Activated CD4-positive, alpha-beta memory T cell treated with anti-CD3 and anti-CD28 coated beads, Interleukin-2, amount 10 ng/mL, durations not matched to agents 7 days and 5 days (primary cell): ENCODE measurements at regions not wholly inside any gene's neighbourhood (a gene's known extent, or its start where the extent isn't known, plus 50 kb on each side); places are given as distances from the start of the nearest gene placed in this dataset.
"Not testable (repeated sequence)": the region's sequence is repeated elsewhere in the genome, so short reads cannot be mapped to it uniquely, and the experiment has no call there.

ENCODE experiments used
- CTCF ChIA-PET: fragments of 350-600 bp; sonication (Branson Sonifier 250); formaldehyde crosslinking; loops from one replicate; lab custom pipeline; 2021; ENCODE audit warnings: antibody characterized with exemption, inconsistent platforms; lab: Charles Lee
- POLR2A ChIA-PET: fragments of 350-600 bp; sonication (Branson Sonifier 250); formaldehyde crosslinking; loops from one replicate; lab custom pipeline; 2021; ENCODE audit warnings: antibody characterized with exemption; lab: Charles Lee
- DNase-seq: peaks from one replicate; pipeline ENCODE4 v3.0.0-alpha.2; 2020
- H3K27ac Mint-ChIP-seq: one replicate; pipeline ENCODE4 v1.8.0; 2021; ENCODE audit warnings: mild to moderate bottlenecking, mixed read lengths
- H3K27me3 Mint-ChIP-seq: one replicate; pipeline ENCODE4 v1.8.0; 2021; ENCODE audit warnings: mixed read lengths
- H3K36me3 Mint-ChIP-seq: one replicate; pipeline ENCODE4 v1.8.0; 2021; ENCODE audit warnings: low read depth, mixed read lengths
- H3K4me1 Mint-ChIP-seq: one replicate; pipeline ENCODE4 v1.8.0; 2021; ENCODE audit warnings: mixed read lengths
- H3K4me3 Mint-ChIP-seq: one replicate; pipeline ENCODE4 v1.8.0; 2021; ENCODE audit warnings: mild to moderate bottlenecking, mixed read lengths
- H3K9me3 Mint-ChIP-seq: one replicate; pipeline ENCODE4 v1.8.0; 2021; ENCODE audit warnings: mixed read lengths

- H3K4me1 Mint-ChIP-seq, CTCF ChIA-PET: not testable (repeated sequence)
Observed at GRCh38 chr16:16526998-16527397, 148.1 kb downstream of the NPIPA7 start.

GRCh38 chr16:16530744-16531143 is 151.8 kb downstream of the NPIPA7 start:
- H3K9me3 Mint-ChIP-seq, POLR2A ChIA-PET: not testable (repeated sequence)

More at GRCh38 chr16:16526998-16527397, 148.1 kb downstream of the NPIPA7 start:
- DNase-seq, H3K27me3 Mint-ChIP-seq, H3K4me3 Mint-ChIP-seq, H3K36me3 Mint-ChIP-seq, H3K9me3 Mint-ChIP-seq, H3K27ac Mint-ChIP-seq, POLR2A ChIA-PET: not testable (repeated sequence)

GRCh38 chr16:16535565-16535964 is 156.6 kb downstream of the NPIPA7 start:
- DNase-seq, H3K9me3 Mint-ChIP-seq, CTCF ChIA-PET, H3K4me1 Mint-ChIP-seq, H3K27ac Mint-ChIP-seq, POLR2A ChIA-PET, H3K4me3 Mint-ChIP-seq, H3K27me3 Mint-ChIP-seq, H3K36me3 Mint-ChIP-seq: not testable (repeated sequence)

More at GRCh38 chr16:16530744-16531143, 151.8 kb downstream of the NPIPA7 start:
- CTCF ChIA-PET, H3K36me3 Mint-ChIP-seq, H3K27ac Mint-ChIP-seq, DNase-seq, H3K4me3 Mint-ChIP-seq, H3K27me3 Mint-ChIP-seq, H3K4me1 Mint-ChIP-seq: not testable (repeated sequence)

- DNase-seq, H3K4me3 Mint-ChIP-seq, CTCF ChIA-PET, H3K36me3 Mint-ChIP-seq, H3K4me1 Mint-ChIP-seq, H3K27me3 Mint-ChIP-seq, H3K27ac Mint-ChIP-seq, H3K9me3 Mint-ChIP-seq, POLR2A ChIA-PET: not testable (repeated sequence)
Observed at GRCh38 chr16:16536151-16536550, 157.2 kb downstream of the NPIPA7 start.

GRCh38 chr16:16549710-16550109 is 170.8 kb downstream of the NPIPA7 start:
- CTCF ChIA-PET, H3K36me3 Mint-ChIP-seq, H3K9me3 Mint-ChIP-seq, H3K4me3 Mint-ChIP-seq, H3K27ac Mint-ChIP-seq, DNase-seq, H3K27me3 Mint-ChIP-seq, POLR2A ChIA-PET, H3K4me1 Mint-ChIP-seq: not testable (repeated sequence)

- POLR2A ChIA-PET, H3K4me3 Mint-ChIP-seq, H3K36me3 Mint-ChIP-seq, H3K9me3 Mint-ChIP-seq, CTCF ChIA-PET, H3K27me3 Mint-ChIP-seq, DNase-seq, H3K4me1 Mint-ChIP-seq, H3K27ac Mint-ChIP-seq: not testable (repeated sequence)
Observed at GRCh38 chr16:16550824-16551223, 171.9 kb downstream of the NPIPA7 start.

GRCh38 chr16:16552819-16553340 is 173.9 kb downstream of the NPIPA7 start:
- H3K27ac Mint-ChIP-seq, H3K4me3 Mint-ChIP-seq, CTCF ChIA-PET, DNase-seq, H3K36me3 Mint-ChIP-seq, POLR2A ChIA-PET, H3K9me3 Mint-ChIP-seq, H3K27me3 Mint-ChIP-seq, H3K4me1 Mint-ChIP-seq: not testable (repeated sequence)

GRCh38 chr16:16559179-16559740 is 180.3 kb downstream of the NPIPA7 start:
- DNase-seq, H3K4me1 Mint-ChIP-seq, H3K4me3 Mint-ChIP-seq, H3K27ac Mint-ChIP-seq, CTCF ChIA-PET, POLR2A ChIA-PET, H3K27me3 Mint-ChIP-seq, H3K36me3 Mint-ChIP-seq, H3K9me3 Mint-ChIP-seq: not testable (repeated sequence)

- H3K27ac Mint-ChIP-seq, H3K9me3 Mint-ChIP-seq, H3K4me3 Mint-ChIP-seq, H3K27me3 Mint-ChIP-seq, DNase-seq, H3K36me3 Mint-ChIP-seq, POLR2A ChIA-PET, CTCF ChIA-PET, H3K4me1 Mint-ChIP-seq: not testable (repeated sequence)
Observed at GRCh38 chr16:16561532-16561931, 182.6 kb downstream of the NPIPA7 start.

GRCh38 chr16:16563962-16564361 is 185.0 kb downstream of the NPIPA7 start:
- H3K4me3 Mint-ChIP-seq, H3K4me1 Mint-ChIP-seq, H3K9me3 Mint-ChIP-seq, H3K36me3 Mint-ChIP-seq, H3K27me3 Mint-ChIP-seq, H3K27ac Mint-ChIP-seq, DNase-seq, POLR2A ChIA-PET, CTCF ChIA-PET: not testable (repeated sequence)

GRCh38 chr16:16565326-16565725 is 186.4 kb downstream of the NPIPA7 start:
- DNase-seq, H3K9me3 Mint-ChIP-seq, H3K36me3 Mint-ChIP-seq, H3K27me3 Mint-ChIP-seq, POLR2A ChIA-PET, H3K4me1 Mint-ChIP-seq, H3K27ac Mint-ChIP-seq, CTCF ChIA-PET, H3K4me3 Mint-ChIP-seq: not testable (repeated sequence)

GRCh38 chr16:16570055-16570454 is 191.1 kb downstream of the NPIPA7 start:
- H3K36me3 Mint-ChIP-seq, CTCF ChIA-PET, H3K4me3 Mint-ChIP-seq, H3K27me3 Mint-ChIP-seq, H3K27ac Mint-ChIP-seq, H3K9me3 Mint-ChIP-seq, POLR2A ChIA-PET, H3K4me1 Mint-ChIP-seq, DNase-seq: not testable (repeated sequence)

GRCh38 chr16:16570874-16571273 is 191.9 kb downstream of the NPIPA7 start:
- POLR2A ChIA-PET, H3K36me3 Mint-ChIP-seq, CTCF ChIA-PET, DNase-seq, H3K4me3 Mint-ChIP-seq, H3K4me1 Mint-ChIP-seq, H3K27me3 Mint-ChIP-seq, H3K9me3 Mint-ChIP-seq, H3K27ac Mint-ChIP-seq: not testable (repeated sequence)

GRCh38 chr16:16572130-16572774 is 193.3 kb downstream of the NPIPA7 start:
- H3K27ac Mint-ChIP-seq, CTCF ChIA-PET: not testable (repeated sequence)

More at GRCh38 chr16:16572130-16572774, 193.3 kb downstream of the NPIPA7 start:
- H3K27me3 Mint-ChIP-seq, POLR2A ChIA-PET, H3K4me1 Mint-ChIP-seq, H3K36me3 Mint-ChIP-seq, H3K9me3 Mint-ChIP-seq, DNase-seq, H3K4me3 Mint-ChIP-seq: not testable (repeated sequence)
